ENCODE measurements at regions not wholly inside any gene's neighbourhood (a gene's known extent, or its start where the extent isn't known, plus 50 kb on each side); places are given as distances from the start of the nearest gene placed in this dataset.

DNA sequence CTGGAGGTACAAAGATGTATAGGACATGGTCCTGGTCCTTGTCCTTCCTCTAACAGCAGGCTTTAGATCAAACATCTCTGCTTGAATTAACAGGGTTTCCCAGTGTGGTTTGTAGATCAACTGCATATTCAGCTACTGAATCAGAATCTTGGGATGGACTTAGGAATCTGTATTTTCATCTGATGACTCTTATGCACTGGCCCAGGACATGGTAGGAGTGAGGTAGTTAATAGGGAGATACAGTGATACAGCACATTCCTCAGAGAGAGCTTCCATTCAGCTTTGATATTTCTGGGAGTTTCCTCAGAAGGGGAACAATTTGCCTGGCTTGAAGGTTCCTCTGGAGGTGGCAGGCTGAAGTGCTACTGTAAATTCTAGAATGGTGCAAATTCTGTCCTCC is 203.1 kb downstream of the LARP7 start:
- intact Hi-C loops (cut with DNase I): no loop called here
- TF ChIP-seq, protein P1, sequence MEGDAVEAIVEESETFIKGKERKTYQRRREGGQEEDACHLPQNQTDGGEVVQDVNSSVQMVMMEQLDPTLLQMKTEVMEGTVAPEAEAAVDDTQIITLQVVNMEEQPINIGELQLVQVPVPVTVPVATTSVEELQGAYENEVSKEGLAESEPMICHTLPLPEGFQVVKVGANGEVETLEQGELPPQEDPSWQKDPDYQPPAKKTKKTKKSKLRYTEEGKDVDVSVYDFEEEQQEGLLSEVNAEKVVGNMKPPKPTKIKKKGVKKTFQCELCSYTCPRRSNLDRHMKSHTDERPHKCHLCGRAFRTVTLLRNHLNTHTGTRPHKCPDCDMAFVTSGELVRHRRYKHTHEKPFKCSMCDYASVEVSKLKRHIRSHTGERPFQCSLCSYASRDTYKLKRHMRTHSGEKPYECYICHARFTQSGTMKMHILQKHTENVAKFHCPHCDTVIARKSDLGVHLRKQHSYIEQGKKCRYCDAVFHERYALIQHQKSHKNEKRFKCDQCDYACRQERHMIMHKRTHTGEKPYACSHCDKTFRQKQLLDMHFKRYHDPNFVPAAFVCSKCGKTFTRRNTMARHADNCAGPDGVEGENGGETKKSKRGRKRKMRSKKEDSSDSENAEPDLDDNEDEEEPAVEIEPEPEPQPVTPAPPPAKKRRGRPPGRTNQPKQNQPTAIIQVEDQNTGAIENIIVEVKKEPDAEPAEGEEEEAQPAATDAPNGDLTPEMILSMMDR (IDR thresholded peaks at IDR 0.05): no peak
- no peaks in the 10 kb centered on the region for H3K36me3 ChIP-seq
- no peak overlapping the region for H3K4me3 ChIP-seq
- H3K27me3 ChIP-seq: no peaks in the 10 kb centered on the region
- no peaks in the 10 kb centered on the region for H3K9me3 ChIP-seq
- H3K27ac ChIP-seq: no peak overlapping the region
- H3K4me1 ChIP-seq: no peaks in the 10 kb centered on the region
- DNase-seq (ENCODE audit: low spot score in 2 of 2): no peak

GRCh38 chr4:112840619-112841018 is 203.7 kb downstream of the LARP7 start:
- no peak overlapping the region for H3K4me3 ChIP-seq
- DNase-seq (ENCODE audit: low spot score in 2 of 2): no peak
- no peaks in the 10 kb centered on the region for H3K27me3 ChIP-seq
- no peak overlapping the region for H3K27ac ChIP-seq
- H3K4me1 ChIP-seq: no peaks in the 10 kb centered on the region
- intact Hi-C loops (cut with DNase I): no loop called here
- H3K36me3 ChIP-seq: no peaks in the 10 kb centered on the region
- TF ChIP-seq, protein P1 (IDR thresholded peaks at IDR 0.05): no peak
- H3K9me3 ChIP-seq: no peaks in the 10 kb centered on the region

DNA sequence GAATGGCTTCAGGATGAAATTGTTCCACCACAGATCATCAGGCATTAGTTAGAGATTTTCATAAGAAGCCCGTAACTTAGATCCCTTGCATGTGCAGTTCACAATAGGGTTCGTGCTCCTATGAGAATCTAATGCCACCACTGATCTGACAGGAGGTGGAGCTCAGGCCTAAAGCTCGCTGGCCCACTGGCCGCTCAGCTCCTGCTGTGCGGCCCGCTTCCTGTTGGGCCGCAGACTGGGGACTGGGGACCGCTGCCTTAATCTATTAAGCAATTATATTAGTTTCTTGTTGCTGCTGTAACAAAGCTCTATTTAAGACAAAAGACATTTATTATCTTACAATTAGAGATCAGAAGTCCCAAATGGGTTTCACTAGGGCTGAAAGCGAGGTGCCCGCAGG is 205.6 kb downstream of the LARP7 start:
- intact Hi-C loops (cut with DNase I): no loop called here
- H3K36me3 ChIP-seq: no peaks in the 10 kb centered on the region
- no peak for DNase-seq (ENCODE audit: low spot score in 2 of 2)
- no peaks in the 10 kb centered on the region for H3K4me1 ChIP-seq
- H3K9me3 ChIP-seq: no peaks in the 10 kb centered on the region
- no peaks in the 10 kb centered on the region for H3K27me3 ChIP-seq
- no peak overlapping the region for H3K4me3 ChIP-seq
- no peak overlapping the region for H3K27ac ChIP-seq
- TF ChIP-seq, protein P1 (IDR thresholded peaks at IDR 0.05): no peak

GRCh38 chr4:112845386-112845785 is 204.1 kb upstream of the ANK2 start:
- TF ChIP-seq, protein P1 (IDR thresholded peaks at IDR 0.05): no peak

GRCh38 chr4:112847045-112847444 is 202.4 kb upstream of the ANK2 start:
- no peak overlapping the region for H3K27ac ChIP-seq
- no peak overlapping the region for H3K4me3 ChIP-seq
- TF ChIP-seq, protein P1 (IDR thresholded peaks at IDR 0.05): no peak
- H3K36me3 ChIP-seq: no peaks in the 10 kb centered on the region
- no peaks in the 10 kb centered on the region for H3K27me3 ChIP-seq
- intact Hi-C loops (cut with DNase I): no loop called here
- no peak for DNase-seq (ENCODE audit: low spot score in 2 of 2)
- no peaks in the 10 kb centered on the region for H3K9me3 ChIP-seq
- H3K4me1 ChIP-seq: peaks cover 0 to 8% of the 10 kb centered on the region in 2 donors

More at GRCh38 chr4:112845386-112845785, 204.1 kb upstream of the ANK2 start:
- DNase-seq (ENCODE audit: low spot score in 2 of 2): no peak
- no peaks in the 10 kb centered on the region for H3K9me3 ChIP-seq
- peaks cover 0 to 8% of the 10 kb centered on the region in 2 donors for H3K4me1 ChIP-seq
- intact Hi-C loops (cut with DNase I): no loop called here
- H3K27ac ChIP-seq: no peak overlapping the region
- H3K27me3 ChIP-seq: no peaks in the 10 kb centered on the region
- H3K36me3 ChIP-seq: no peaks in the 10 kb centered on the region
- no peak overlapping the region for H3K4me3 ChIP-seq

DNA sequence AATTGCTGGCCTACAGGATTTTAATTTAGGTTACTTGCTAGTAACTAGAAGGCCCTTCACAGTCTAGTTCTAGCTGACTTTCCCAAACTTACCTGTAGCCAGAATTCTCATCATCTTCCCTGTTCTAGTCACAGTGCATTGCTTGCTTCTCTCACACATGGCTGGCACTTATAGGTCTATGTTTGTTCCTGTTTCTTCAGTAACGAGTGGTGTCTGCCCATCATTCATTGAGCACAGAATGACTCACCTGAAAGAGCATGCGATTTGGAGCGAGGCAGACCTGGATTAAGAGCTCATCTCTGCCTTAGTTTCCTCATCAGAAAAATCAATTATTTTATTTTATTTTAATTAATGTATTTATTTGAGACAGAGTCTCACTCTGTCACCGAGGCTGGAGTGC is 201.7 kb upstream of the ANK2 start:
- H3K36me3 ChIP-seq: no peaks in the 10 kb centered on the region
- H3K4me1 ChIP-seq: peaks cover 0 to 8% of the 10 kb centered on the region in 2 donors
- TF ChIP-seq, protein P1 (IDR thresholded peaks at IDR 0.05): no peak
- no peaks in the 10 kb centered on the region for H3K9me3 ChIP-seq
- intact Hi-C loops (cut with DNase I): no loop called here
- H3K27ac ChIP-seq: no peak overlapping the region
- H3K27me3 ChIP-seq: no peaks in the 10 kb centered on the region
- no peak overlapping the region for H3K4me3 ChIP-seq
- DNase-seq (ENCODE audit: low spot score in 2 of 2): no peak
